ENCODE measurements at regions not wholly inside any gene's neighbourhood (a gene's known extent, or its start where the extent isn't known, plus 50 kb on each side); places are given as distances from the start of the nearest gene placed in this dataset.
A peak's percentile ranks its signal among the peaks of the same experiment; 100 is the strongest.
"Not testable (repeated sequence)": the region's sequence is repeated elsewhere in the genome, so short reads cannot be mapped to it uniquely, and the experiment has no call there.

DNA sequence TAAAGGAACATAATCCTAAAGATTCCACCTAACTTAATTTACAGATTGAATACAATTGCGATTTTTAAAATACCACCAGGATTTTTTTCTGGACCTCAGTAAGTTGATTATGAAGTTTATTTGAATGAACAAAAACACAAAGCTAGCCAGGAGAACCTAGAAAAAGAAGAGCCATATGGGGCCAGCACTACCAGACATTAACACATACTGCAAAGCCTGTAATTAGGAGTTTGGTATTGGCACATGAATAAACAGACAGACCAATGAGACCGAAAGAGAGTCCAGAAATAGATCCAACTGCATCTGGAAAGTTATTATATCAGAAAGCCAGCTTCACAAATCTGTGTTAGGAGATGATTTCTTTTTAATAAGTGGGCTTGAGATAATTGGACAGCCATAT is 105.5 kb upstream of the CHST15 start:
- Histone ChIP-seq H3K27ac (ENCODE audit: low read length) (no peak overlapping the region), H3K36me3 (ENCODE audit: control insufficient read depth, insufficient read depth, low read length) (no peaks in the 10 kb centered on the region), H3K4me1 (ENCODE audit: control insufficient read depth, insufficient read depth, low read length) (no peaks in the 10 kb centered on the region), H3K9me3 (ENCODE audit: control insufficient read depth, insufficient read depth, low read length) (no peaks in the 10 kb centered on the region), H3K27me3 (ENCODE audit: control insufficient read depth, insufficient read depth, low read length) (no peaks in the 10 kb centered on the region), H3K4me3 (ENCODE audit: low read length) (no peak overlapping the region)
- no CpG with 5 or more reads among the region's 2 CpGs for WGBS (ENCODE audit: insufficient coverage, insufficient read length)
- no peak for DNase-seq (ENCODE audit: low read depth, low spot score)

DNA sequence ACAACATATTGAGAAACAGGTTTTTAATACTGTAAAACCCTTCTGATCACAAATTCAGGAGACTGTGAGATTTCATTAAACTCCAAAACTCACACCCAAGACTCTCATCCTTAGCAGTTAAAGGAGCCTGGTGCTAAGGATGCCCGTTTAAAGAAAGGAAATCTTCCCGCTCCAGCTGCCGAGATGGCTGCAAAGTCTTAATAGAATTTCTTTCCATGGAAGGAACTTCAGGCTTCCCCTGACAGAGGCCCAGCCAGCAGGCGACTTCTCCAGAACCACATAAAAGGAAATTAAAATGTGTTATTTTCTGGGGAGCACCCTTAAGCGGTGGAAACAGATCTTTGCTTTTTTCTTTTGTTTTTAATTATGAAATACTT is 104.7 kb upstream of the CHST15 start:
- H3K36me3 ChIP-seq (ENCODE audit: control insufficient read depth, insufficient read depth, low read length): no peaks in the 10 kb centered on the region
- no peaks in the 10 kb centered on the region for H3K9me3 ChIP-seq (ENCODE audit: control insufficient read depth, insufficient read depth, low read length)
- H3K4me1 ChIP-seq (ENCODE audit: control insufficient read depth, insufficient read depth, low read length): no peaks in the 10 kb centered on the region
- H3K4me3 ChIP-seq (ENCODE audit: low read length): no peak overlapping the region
- WGBS (ENCODE audit: insufficient coverage, insufficient read length): no CpG with 5 or more reads among the region's 5 CpGs
- DNase-seq (ENCODE audit: low read depth, low spot score): no peak
- no peaks in the 10 kb centered on the region for H3K27me3 ChIP-seq (ENCODE audit: control insufficient read depth, insufficient read depth, low read length)
- H3K27ac ChIP-seq (ENCODE audit: low read length): no peak overlapping the region

DNA sequence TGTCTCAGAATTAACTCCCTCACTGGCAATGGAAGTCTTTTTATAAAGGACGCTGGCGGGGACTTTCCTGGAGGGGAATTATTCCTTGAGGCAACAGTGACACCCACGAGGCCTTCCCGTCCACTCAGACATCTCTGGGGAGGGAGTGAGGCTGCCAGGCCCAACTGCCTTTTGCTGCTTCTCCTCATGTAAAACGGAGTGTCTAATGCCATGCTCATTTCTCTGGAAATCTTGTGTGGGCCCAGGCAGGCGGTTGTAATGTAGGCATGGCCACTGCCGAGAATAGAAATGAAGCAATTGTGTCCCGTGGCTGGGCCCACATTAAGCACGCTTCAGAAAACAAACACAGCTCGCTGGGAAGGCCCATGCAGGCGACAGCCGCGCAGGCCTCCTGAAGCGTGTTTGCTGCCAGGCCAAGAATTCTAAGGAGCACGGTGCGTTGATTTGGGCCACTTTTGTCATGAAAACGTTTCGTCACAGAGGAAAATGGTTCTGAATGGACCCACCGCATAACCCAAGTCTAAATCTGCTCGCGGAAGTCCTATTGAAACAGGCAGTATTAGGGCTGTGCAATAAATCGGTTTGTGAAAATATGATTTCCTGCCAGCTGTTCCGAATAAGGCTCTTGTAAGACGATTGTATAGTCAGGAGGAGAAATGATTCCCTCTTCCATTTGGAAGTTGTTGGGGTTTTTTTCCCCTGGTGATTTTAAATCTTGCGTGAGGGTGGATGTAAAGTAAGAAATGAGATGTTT is 104.2 kb upstream of the CHST15 start:
- no peak overlapping the region for H3K27ac ChIP-seq (ENCODE audit: low read length)
- H3K9me3 ChIP-seq (ENCODE audit: control insufficient read depth, insufficient read depth, low read length): no peaks in the 10 kb centered on the region
- no peak overlapping the region for H3K4me3 ChIP-seq (ENCODE audit: low read length)
- H3K36me3 ChIP-seq (ENCODE audit: control insufficient read depth, insufficient read depth, low read length): no peaks in the 10 kb centered on the region
- no peaks in the 10 kb centered on the region for H3K27me3 ChIP-seq (ENCODE audit: control insufficient read depth, insufficient read depth, low read length)
- WGBS (ENCODE audit: insufficient coverage, insufficient read length): no CpG with 5 or more reads among the region's 25 CpGs
- no peak for DNase-seq (ENCODE audit: low read depth, low spot score)
- no peaks in the 10 kb centered on the region for H3K4me1 ChIP-seq (ENCODE audit: control insufficient read depth, insufficient read depth, low read length)

DNA sequence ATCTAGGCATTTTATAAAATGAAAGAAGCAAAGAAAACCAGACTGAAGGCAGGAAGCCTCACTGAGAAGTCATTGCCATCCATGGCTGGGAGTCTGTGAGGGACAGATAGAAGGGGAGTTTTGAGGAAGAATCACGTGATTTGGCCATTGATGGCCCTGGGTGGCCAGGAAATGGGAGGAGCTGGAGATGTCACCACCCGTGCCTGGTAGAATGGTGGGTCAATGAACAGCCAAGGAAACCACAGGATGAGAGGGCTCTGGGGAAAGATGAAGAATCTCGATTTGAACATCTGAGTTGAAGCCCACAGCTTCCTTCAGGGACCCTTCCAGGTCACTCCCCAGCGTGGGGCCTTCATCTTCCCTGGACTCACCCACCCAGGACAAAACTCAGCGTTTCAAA is 103.3 kb upstream of the CHST15 start:
- Histone ChIP-seq H3K27me3 (ENCODE audit: control insufficient read depth, insufficient read depth, low read length) (no peaks in the 10 kb centered on the region), H3K4me3 (ENCODE audit: low read length) (no peak overlapping the region), H3K27ac (ENCODE audit: low read length) (no peak overlapping the region), H3K36me3 (ENCODE audit: control insufficient read depth, insufficient read depth, low read length) (no peaks in the 10 kb centered on the region), H3K4me1 (ENCODE audit: control insufficient read depth, insufficient read depth, low read length) (no peaks in the 10 kb centered on the region), H3K9me3 (ENCODE audit: control insufficient read depth, insufficient read depth, low read length) (no peaks in the 10 kb centered on the region)
- no CpG with 5 or more reads among the region's 5 CpGs for WGBS (ENCODE audit: insufficient coverage, insufficient read length)
- DNase-seq (ENCODE audit: low read depth, low spot score): no peak

DNA sequence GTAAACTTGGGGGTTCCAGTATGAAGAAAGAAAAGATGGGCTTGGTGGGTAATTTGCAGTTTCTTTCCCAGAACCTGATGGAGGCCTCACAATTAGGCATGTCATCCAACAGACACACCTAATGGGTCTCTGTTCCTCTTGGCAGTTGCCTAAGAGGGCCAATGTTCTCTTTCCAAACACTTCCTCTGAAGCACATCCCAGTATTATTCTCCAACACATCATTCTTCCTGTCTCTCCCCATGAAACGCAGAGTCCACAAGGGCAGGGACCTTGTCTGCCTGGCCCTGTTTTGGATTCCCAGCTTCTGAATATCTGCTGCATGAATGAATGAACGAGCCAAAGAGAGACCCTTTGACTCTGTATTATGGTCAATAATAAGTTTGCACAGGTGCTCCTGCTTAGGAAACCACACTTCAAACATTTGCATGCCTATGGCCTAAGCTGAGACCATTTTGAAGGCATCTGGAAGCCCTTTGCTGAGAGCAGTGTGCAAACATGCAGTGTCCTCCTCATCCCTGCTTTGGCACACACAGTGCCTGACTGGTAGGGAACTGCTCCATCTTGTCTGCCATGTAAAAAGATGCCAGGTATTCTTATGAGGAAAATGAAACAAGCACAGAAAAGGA is 100.9 kb upstream of the CHST15 start:
- no CpG with 5 or more reads among the region's 2 CpGs for WGBS (ENCODE audit: insufficient coverage, insufficient read length)
- Histone ChIP-seq H3K27ac (ENCODE audit: low read length) (no peak overlapping the region), H3K4me3 (ENCODE audit: low read length) (no peak overlapping the region), H3K4me1 (ENCODE audit: control insufficient read depth, insufficient read depth, low read length) (no peaks in the 10 kb centered on the region), H3K27me3 (ENCODE audit: control insufficient read depth, insufficient read depth, low read length) (no peaks in the 10 kb centered on the region), H3K9me3 (ENCODE audit: control insufficient read depth, insufficient read depth, low read length) (no peaks in the 10 kb centered on the region), H3K36me3 (ENCODE audit: control insufficient read depth, insufficient read depth, low read length) (no peaks in the 10 kb centered on the region)
- no peak for DNase-seq (ENCODE audit: low read depth, low spot score)

DNA sequence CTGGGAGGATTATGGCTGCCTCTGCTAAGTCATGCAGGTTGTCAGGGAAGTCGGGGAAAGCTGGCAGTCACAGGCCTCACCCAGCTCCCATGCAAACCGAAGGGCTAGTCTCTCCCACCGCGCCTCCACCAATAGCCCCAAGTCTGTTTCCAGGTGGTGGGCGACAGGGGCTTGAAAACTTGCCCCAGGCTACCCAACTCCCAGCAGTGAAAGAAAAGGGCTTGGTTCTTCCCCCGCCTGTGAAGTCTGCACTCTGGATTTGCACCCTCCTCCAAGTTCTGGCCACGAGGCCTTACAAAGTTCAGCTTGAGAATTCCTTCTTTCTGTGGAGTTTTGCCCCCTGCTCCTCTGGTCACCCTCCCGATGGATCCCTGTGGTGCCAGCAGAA is 99.9 kb upstream of the CHST15 start:
- no CpG with 5 or more reads among the region's 8 CpGs for WGBS (ENCODE audit: insufficient coverage, insufficient read length)
- DNase-seq (ENCODE audit: low read depth, low spot score): no peak
- H3K36me3 ChIP-seq (ENCODE audit: control insufficient read depth, insufficient read depth, low read length): no peaks in the 10 kb centered on the region
- no peak overlapping the region for H3K4me3 ChIP-seq (ENCODE audit: low read length)
- no peaks in the 10 kb centered on the region for H3K27me3 ChIP-seq (ENCODE audit: control insufficient read depth, insufficient read depth, low read length)
- H3K4me1 ChIP-seq (ENCODE audit: control insufficient read depth, insufficient read depth, low read length): no peaks in the 10 kb centered on the region
- no peak overlapping the region for H3K27ac ChIP-seq (ENCODE audit: low read length)
- no peaks in the 10 kb centered on the region for H3K9me3 ChIP-seq (ENCODE audit: control insufficient read depth, insufficient read depth, low read length)

DNA sequence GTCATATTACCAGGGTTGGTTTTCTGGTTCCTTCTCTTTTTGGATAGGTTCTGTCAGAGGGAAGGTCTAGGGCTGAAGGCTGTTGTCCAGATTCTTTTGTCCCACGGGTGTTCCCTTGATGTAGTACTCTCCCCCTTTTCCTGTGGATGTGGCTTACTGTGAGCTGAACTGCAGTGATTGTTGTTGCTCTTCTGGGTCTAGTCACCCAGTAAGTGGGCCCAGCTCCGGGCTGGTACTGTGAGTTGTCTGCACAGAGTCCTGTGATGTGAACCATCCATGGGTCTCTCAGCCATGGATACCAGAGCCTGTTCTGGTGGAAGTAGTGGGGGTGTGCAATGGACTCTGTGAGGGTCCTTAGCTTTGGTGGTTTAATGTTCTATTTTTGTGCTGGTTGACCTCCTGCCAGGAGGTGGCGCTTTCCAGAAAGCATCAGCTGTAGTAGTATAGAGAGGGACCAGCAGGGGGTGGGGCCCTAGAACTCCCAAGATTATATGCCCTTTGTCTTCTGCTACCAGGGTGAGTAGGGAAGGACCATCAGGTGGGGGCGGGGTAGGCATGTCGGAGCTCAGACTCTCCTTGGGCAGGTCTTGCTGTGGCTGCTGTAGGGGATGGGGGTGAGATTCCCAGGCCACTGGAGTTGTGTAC is 99.4 kb upstream of the CHST15 start:
- H3K4me1 ChIP-seq (ENCODE audit: control insufficient read depth, insufficient read depth, low read length); H3K4me3 ChIP-seq (ENCODE audit: low read length); H3K27ac ChIP-seq (ENCODE audit: low read length); H3K27me3 ChIP-seq (ENCODE audit: control insufficient read depth, insufficient read depth, low read length); H3K9me3 ChIP-seq (ENCODE audit: control insufficient read depth, insufficient read depth, low read length); H3K36me3 ChIP-seq (ENCODE audit: control insufficient read depth, insufficient read depth, low read length): not testable (repeated sequence)
- no CpG with 5 or more reads among the region's 5 CpGs for WGBS (ENCODE audit: insufficient coverage, insufficient read length)
- DNase-seq (ENCODE audit: low read depth, low spot score): peak; percentile 7

DNA sequence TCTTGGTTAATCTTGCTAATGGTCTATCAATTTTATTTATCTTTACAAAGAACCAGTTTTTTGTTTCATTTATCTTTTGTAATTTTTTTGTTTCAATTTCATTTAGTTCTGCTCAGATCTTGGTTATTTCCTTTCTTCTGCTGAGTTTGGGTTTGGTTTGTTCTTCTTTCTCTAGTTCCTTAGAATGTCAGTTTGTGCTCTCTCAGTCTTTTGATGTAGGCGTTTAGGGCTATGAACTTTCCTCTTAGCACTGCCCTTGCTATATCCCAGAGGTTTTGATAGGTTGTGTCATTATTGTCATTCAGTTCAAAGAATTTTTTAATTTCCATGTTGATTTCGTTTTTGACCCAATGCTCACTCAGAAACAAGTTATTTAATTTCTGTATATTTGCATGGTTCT is 97.1 kb upstream of the CHST15 start:
- WGBS (ENCODE audit: insufficient coverage, insufficient read length): no CpG with 5 or more reads among the region's 2 CpGs

DNA sequence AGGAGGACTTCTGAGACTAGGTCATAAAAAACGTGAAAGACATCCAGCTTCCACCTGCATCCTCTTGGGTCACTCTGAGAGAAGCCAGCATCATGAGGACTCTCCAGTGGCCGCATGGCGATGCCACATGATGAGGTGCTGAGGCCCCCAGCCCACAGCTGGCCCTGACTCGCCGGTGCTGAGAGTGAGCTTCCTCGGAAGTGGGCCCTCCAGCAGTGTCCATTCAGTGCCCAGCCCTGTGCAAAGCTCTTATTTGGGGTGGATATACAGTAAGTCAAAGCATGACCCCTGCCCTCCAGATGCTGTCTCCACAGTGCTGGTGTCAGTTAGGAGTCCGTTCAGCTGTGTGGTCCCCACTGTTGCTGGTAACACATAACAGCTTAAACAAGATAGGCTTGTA is 93.6 kb upstream of the CHST15 start:
- Histone ChIP-seq H3K27me3 (ENCODE audit: control insufficient read depth, insufficient read depth, low read length) (no peaks in the 10 kb centered on the region), H3K27ac (ENCODE audit: low read length) (no peak overlapping the region), H3K4me3 (ENCODE audit: low read length) (no peak overlapping the region), H3K4me1 (ENCODE audit: control insufficient read depth, insufficient read depth, low read length) (no peaks in the 10 kb centered on the region), H3K9me3 (ENCODE audit: control insufficient read depth, insufficient read depth, low read length) (no peaks in the 10 kb centered on the region), H3K36me3 (ENCODE audit: control insufficient read depth, insufficient read depth, low read length) (no peaks in the 10 kb centered on the region)
- WGBS (ENCODE audit: insufficient coverage, insufficient read length): no CpG with 5 or more reads among the region's 7 CpGs
- no peak for DNase-seq (ENCODE audit: low read depth, low spot score)

More for the DNA sequence above, 97.1 kb upstream of the CHST15 start:
- not testable (repeated sequence) for DNase-seq (ENCODE audit: low read depth, low spot score); H3K9me3 ChIP-seq (ENCODE audit: control insufficient read depth, insufficient read depth, low read length); H3K4me1 ChIP-seq (ENCODE audit: control insufficient read depth, insufficient read depth, low read length); H3K27ac ChIP-seq (ENCODE audit: low read length); H3K4me3 ChIP-seq (ENCODE audit: low read length); H3K27me3 ChIP-seq (ENCODE audit: control insufficient read depth, insufficient read depth, low read length); H3K36me3 ChIP-seq (ENCODE audit: control insufficient read depth, insufficient read depth, low read length)

DNA sequence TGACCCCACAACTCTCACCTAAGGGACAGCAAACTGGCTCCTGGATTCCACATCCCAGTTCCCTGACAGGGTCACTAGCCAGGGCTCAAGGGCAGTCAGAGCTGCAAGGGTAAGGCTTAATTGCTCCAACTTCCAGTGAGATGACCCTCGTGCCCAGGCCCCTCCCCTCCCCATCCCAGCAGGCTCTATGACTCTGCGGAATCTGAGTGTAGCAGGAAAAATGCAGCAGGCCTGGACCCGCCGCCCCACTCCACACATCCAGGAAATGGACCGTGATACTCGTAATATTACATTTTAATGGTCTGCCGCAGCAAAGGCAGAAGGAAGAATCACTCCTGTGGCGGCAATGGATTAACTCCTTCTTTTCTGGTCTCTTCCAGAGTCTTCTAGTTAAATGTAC is 91.7 kb upstream of the CHST15 start:
- DNase-seq (ENCODE audit: low read depth, low spot score): no peak
- Histone ChIP-seq H3K36me3 (ENCODE audit: control insufficient read depth, insufficient read depth, low read length) (no peaks in the 10 kb centered on the region), H3K9me3 (ENCODE audit: control insufficient read depth, insufficient read depth, low read length) (no peaks in the 10 kb centered on the region), H3K27me3 (ENCODE audit: control insufficient read depth, insufficient read depth, low read length) (no peaks in the 10 kb centered on the region), H3K4me3 (ENCODE audit: low read length) (no peak overlapping the region), H3K4me1 (ENCODE audit: control insufficient read depth, insufficient read depth, low read length) (no peaks in the 10 kb centered on the region), H3K27ac (ENCODE audit: low read length) (no peak overlapping the region)
- WGBS (ENCODE audit: insufficient coverage, insufficient read length): no CpG with 5 or more reads among the region's 8 CpGs

Measured in iPS DF 6.9 (cell line).